HG03378 (cell line): ENCODE measurements at regions not wholly inside any gene's neighbourhood (a gene's known extent, or its start where the extent isn't known, plus 50 kb on each side); places are given as distances from the start of the nearest gene placed in this dataset.
"Not testable (repeated sequence)": the region's sequence is repeated elsewhere in the genome, so short reads cannot be mapped to it uniquely, and the experiment has no call there.

ENCODE experiments used
- ATAC-seq: cut with Tn5 transposase; IDR thresholded peaks from one replicate; pipeline ENCODE4 v1.9.1; 2021; ENCODE audit warnings: mild to moderate bottlenecking, moderate library complexity; ENCODE audit not compliant: unreplicated experiment

DNA sequence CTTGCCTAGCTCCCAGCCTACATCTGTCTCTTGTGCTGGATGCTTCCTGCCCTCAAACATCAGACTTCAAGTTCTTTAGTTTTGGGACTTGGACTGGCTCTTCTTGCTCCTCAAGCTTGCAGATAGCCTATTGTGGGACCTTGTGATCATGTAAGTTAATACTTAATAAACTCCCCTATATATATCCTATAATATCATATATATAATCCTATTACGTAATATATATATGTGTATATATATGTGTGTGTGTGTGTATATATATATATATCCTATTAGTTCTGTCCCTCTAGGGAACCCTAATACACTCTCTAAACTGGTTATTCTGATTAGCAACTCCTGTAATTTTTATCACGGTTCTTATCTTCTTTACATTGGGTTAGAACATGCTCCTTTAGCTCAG is 274.9 kb upstream of the USP25 start:
- not testable (repeated sequence) for ATAC-seq

DNA sequence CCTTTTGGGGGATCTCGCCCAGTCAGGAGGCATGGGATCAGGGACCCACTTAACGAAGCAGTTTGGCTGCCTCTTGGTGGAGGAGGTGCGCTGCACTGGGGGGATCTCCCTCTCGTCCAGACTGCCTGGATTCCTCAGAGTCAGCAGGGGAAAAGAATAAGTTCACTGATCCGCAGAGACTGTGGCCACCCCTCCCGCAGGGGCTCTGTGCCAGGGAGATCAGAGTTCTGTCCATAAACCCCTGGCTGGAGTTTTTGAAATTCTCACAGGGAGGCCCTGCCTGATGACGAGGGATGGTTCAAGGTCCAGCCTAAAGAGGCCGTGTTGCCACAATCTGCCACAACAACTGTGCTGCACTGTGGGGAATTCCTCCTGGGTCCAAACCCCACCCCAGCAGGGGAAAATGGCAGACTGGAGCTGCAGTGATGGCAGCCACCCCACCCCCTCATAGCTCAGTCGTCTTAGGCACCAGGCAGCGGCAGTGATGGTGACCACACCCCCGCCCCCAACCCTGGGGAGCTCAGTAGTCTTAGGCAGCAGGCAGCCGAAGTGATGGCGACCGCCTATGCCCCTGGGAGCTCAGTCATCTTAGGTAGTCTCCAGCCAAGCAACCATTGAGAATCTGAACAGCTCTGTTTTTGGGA is 273.8 kb upstream of the USP25 start:
- no peak for ATAC-seq

DNA sequence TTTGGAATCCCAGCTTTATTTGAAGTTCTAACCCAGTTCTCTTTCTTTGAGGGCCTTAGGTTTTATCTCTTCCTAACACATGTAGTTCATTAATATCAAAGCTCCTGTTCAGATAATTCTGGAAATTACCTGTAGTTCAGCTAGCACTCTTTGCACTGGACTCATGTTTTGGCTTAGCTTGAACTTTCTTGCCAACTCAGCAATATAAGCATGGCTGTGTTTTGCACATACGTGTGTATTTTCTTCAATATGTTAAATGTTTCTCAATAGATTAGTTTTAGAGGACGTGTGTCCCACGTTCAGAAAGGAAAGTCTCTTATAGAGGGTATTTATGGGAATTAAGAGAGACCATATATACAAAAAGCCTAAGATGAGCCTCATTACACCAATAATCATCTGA is 271.8 kb upstream of the USP25 start:
- ATAC-seq: no peak

DNA sequence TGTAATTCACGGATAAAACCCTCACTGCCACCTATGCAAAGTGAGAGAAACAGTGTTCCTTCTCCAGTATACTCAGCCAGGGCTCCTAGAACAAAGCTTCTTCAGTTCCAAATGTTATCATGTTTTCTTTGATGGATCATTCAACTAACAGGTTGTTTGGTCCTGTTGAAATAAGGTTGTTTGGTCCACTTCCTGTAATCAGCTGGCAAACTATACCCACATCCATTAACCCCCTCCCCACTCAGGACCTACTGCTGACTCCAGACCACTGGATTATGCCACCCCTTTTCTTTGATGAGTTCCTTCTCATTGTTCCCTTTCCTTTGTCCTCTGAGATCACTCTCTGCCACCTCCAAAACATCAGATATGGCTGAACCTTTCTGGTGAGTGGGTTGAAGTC is 267.7 kb upstream of the USP25 start:
- no peak for ATAC-seq

DNA sequence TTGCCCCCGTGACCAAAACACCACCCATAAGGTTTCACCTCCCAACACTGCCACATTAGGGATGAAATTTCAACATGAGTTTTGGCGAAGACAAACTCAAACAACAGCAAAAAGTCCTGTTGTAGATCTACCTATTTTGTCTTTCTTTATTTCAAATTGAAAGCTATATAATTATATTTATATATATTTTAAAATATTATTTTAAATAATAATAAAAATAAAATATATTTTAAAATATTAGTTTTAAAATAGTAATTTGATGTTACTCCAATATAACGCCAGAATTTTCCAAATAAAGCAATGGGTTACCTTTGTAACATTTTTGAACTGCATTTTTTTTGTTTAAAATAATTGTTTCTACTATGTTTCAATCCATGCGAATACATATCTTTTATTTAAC is 263.5 kb upstream of the USP25 start:
- no peak for ATAC-seq

DNA sequence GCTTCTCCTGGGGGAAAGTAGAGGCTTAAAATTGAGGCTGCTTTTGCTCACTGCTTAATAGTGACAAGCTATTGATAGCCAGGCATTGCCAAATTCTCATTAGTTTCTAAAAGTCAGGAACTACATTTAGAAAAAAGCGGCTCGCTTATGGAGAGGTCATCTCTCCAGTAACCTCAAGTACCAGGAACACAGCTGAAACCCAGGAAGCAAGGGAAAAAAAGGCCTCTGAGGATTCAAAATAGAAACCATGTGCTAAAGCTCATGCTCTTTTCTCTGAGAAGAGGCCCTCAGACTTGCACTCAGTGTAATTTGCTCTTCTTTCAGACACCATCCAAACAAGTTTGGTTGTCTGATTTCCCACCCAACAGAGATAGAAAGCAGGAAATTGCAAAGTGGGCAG is 261.4 kb upstream of the USP25 start:
- no peak for ATAC-seq

DNA sequence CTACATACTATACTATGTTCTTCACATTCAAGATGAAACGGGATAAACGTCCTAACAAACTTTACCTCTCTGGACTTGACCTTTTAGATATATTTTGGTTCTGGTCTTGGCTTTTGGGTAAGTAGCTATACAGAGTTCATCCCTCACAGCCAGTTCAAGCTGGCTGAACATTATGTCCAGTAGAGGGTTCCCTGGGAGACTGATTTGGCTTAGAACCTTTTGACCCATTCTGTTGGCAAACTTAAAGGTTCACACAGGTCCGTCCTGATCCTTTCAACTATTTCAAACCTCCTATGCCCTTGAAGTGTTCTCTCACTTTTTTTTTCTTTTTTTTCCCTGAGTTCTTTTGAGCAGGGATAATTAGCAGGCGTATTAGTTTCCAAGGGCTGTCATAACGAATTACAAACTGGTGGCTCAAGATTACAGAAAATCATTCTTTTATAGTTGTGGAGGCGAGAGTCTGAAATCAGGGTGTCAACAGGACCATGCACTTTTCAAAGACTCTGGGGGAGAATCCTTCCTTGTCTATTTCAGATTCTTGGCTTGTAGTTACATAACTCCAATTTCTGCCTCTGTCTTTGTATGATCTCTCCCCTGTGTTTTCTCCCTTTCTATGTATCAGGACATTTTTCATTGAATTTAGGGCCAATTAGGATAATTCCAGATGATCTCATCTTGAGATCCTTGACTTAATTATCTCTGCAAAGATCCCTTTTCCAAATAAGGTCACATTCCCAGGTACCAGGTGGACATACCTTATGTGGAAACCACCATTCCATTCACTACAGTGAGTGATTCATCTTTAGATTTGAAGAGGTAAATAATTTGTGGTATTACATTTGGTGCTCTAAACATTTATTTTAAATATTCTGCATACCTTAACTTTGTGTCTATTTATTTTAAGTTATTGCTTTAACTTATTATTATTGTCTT is 257.4 kb upstream of the USP25 start:
- ATAC-seq: no peak

DNA sequence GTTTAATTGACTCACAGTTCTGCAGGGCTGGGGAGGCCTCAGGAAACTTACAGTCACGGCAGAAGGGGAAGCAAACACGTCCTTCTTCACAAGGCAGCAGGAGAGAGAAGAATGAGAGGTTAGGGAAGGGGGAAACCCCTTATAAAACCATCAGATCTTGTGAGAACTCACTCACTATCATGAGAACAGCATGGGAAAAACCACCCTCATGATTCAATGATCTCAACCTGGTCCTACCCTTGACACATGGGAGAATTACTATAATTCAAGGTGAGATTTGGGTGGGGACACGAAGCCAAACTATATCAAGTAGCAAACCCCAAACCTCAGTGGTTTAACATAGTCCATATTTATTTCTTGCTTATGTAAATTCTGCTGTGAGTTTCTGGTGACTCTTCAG is 252.0 kb upstream of the USP25 start:
- not testable (repeated sequence) for ATAC-seq

DNA sequence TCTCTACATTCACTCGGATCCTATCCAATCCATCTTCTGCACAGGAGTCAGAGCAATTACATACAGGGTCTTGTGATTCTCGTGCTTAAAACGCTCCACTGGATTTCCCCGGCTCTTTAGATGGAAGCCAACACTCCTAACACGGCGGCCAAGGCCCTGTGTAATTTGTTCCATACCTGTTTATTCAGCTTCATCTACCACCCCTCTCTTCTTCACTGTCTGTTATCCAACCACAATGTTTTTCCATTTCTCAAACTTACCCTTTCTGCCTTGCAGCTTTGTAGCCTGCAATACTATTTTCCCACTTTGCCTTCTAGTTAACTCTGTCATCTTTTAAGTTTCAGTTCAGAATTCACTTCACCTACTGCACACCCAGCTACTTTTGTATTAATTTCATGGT is 249.6 kb upstream of the USP25 start:
- ATAC-seq: no peak

DNA sequence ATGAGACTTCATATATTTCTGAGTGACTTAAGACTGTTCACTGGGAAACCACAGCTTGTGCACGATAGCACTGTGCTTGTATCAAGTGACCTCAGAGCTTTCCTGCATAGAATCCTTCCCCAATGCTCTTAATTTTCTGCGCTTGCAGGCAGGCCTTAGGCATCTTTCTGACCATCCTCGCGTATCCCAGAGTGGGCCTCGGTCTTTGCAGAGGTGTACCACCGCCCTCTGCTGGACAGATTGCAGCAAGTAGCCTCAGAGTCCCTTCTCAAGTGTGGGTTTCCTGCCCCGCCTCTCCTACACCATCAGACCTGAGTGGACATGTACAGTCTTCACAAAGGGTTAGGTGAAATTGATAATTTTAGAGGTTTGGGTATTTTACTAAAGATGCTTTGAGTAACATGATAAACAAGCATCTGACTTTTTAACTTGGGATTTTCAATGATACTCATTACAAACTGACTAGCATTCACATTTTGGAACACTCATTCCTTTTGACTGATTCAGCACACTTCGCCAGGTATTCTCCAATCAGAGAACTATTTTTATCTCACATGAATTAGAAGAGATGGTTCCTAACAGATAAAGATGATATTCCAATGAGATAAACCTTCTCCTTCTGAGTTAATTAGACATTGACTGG is 246.5 kb upstream of the USP25 start:
- ATAC-seq: peak; percentile 99

DNA sequence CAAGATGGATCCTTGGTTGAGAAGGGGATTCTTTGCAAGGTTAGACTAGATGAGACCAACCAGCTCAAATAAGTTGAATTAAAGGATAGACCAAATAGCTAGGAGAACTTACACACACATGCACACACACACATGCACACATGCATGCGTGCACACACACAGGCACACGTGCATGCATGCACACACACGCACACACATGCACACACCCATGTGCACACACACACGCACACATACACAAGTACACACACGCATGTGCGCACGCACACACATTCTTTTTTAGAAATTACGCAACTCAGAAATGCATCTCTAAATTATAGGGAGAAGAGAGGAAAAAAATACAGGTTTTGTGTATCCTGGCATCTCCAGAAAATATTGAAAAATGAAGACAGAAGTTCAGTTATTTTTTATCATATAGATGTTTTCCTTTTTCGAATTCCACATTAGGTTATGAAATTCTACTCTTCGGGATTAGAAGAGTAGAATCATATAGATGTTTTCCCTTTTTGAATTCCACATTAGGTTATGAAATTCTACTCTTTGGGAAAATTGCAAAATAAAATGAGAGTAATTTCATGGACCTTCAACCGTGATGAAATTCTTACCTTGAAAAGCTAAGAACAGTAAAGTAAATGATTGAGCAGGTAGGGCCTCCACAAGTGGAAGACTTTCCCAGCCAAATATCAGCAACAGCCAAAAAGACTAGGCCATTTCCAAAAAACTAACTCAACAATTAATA is 243.2 kb upstream of the USP25 start:
- no peak for ATAC-seq

DNA sequence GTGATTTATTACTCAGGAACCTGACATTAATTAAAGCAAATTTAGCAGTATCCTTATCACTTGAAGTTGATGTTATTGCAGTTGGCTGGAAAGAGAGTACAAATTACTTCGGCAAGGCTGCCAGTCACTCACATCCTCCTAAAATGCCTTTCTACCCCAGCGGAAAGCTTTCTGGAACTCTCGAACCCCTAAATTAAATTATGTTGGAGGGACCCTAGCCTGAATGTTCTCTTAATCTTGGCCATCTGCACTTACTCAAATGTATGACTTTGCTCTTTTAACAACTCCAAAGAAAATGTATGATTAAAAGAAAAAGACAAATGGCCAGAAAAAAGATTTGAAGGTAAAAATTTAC is 242.6 kb upstream of the USP25 start:
- no peak for ATAC-seq

DNA sequence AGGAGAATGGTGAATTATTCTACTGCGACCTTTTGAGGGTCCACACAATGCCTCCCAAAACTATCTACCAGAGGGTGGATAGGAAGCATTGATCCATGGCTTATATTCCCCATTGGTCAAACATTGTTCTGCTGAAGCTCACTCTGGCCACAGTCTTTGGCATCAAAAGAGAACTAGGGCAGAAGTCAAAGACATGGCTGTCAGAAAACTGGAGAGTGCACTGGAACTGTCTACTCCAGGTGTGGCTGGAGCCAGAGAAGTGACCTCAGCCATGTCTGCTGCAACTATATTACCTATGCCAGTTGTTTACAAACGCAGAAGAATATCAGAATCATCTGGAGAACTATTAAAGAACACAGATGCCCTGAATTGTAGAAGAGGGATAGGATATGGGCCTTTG is 238.7 kb upstream of the USP25 start:
- ATAC-seq: no peak

DNA sequence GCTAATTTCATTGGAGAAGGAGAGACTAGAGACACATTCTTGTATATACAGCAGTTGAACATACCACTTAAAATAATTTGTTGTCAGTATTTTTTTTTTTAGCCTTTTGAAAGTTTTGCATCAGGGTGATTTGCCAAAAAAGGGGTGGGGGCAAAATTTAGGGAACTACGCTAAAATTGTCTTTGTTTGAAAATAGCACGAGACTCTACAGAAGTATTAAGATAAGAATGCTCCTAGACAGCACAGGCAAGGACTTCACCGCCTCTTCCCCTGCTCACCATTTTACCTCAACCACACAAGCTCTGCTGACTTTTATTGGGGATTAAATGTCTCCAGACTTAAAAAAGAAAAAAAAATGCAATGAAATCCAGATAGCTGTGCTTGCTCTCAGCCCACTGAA is 236.1 kb upstream of the USP25 start:
- no peak for ATAC-seq

DNA sequence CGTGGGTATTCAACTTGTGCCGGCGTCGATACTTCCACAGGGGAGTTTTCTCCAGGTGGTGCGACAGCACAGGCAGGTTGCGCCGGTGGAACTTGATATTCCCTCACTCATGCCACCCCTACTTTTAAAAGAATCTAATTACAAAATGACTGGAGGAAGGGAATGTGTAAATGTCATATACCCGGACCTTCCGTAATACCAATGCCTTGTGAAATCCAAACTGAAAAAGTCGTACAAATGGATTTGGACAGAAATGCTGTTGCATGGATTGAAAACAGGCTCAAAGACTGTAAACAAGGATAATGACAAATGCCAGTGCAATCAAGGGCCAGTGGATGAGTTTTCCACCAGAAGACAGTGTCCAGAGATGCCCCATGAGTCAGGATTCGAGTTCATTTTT is 235.3 kb upstream of the USP25 start:
- no peak for ATAC-seq

DNA sequence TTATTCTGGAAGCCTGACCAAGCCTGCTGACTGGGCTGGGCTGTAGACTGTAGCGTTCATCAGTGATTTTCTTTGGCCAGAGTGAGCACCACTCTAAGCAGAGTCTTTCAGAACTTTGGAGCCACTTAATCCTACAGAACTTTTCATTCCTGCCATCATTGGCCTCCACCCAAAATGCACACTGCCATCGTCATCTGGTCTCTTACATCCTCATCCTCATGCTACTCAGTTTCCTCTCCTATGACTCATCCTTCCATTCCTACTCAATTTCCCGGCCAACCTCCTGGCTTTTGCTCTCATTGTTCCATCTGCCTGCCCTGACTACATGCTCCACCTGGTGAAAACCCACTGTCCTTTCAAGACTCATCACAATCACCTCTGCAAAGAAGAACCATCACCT is 233.8 kb upstream of the USP25 start:
- no peak for ATAC-seq

DNA sequence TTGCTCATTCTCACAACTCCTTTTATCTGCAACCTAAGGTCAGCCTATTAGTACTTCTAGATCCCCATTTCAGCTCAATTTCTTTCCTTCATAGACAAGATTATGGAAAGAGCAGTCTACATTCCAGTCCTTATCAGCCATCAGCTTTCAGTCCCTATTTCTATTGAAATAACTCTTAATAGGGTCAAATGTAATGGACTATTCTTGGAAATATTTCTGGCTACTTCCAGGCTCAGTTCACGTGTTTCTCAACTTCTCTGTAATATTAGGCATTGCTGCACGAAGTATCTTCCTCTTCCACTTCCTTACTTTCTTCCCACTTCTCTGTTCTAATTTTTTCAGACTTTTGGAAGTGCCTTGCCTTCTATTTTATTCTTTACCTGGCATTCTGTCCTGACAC is 232.9 kb upstream of the USP25 start:
- no peak for ATAC-seq

DNA sequence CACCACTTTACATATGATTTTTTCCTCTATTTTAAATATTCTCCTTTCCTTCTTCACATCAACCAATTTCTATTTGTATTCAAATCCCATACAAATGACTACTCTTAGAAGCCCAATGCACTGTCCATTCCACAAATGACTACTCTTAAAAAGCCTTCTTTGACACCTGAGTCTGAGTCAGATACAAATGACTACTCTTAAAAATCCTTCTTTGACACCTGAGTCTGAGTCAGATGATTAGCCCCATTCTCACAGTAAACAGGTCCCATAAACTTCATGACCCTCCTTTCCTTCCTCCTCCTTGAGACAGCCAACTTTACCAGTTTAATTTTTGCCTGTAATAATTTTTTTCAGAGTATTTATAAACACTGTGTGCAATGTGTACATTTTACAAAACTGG is 231.3 kb upstream of the USP25 start:
- ATAC-seq: no peak

DNA sequence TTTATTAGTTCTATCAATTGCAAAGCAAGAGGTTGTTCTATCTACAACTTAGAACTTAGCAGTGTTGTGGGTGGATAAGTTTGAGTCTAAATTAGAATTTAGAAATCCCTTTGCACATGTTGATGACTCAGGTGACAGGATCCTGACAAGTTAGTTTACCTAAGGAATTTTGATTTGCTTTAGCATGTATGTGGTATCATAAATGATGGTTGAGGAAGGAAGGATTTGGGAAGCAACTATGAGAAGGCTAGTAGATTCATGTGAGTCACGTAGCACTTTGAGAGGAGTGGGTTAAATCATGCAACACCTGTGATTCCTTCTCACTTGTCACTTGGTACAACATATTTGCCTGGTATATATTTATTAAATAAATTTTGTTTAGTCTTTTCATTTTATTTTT is 223.7 kb upstream of the USP25 start:
- no peak for ATAC-seq

DNA sequence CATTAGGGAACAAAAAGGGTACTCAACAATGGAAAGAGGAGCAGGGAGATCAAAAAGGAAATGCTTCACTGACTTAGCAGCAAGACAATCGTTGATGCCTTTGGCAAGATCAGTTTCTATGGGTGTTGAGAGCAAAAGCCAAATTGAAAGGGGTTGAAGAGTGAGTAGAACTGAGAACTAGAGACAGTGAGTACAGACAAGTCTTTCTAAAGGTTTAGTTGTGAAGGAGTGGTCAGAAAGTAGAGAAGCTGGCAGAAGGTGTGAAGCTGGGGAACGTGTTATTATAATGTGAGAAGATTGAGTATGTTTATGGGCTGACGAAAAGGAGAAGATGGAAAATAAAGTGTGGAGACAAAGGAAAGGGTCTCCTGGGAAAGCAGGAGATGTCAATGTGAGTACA is 221.2 kb upstream of the USP25 start:
- no peak for ATAC-seq
